Esophagus squamous epithelium (tissue), 4 donors: ENCODE measurements at regions not wholly inside any gene's neighbourhood (a gene's known extent, or its start where the extent isn't known, plus 50 kb on each side); places are given as distances from the start of the nearest gene placed in this dataset.

Experiments
- CTCF ChIP-seq, 6 experiments: fragments of 450-650 bp in 4 of 6; fragments of 200-600 bp in 2 of 6; sonication (generic) in 2 of 6; IDR thresholded peaks; one replicate each; pipeline ENCODE4 v1.5.1; 2016 to 2019; ENCODE audit warnings: antibody characterized with exemption in 6 of 6, mild to moderate bottlenecking in 4 of 6, moderate library complexity in 4 of 6
- POLR2A ChIP-seq, 4 donors: fragments of 450-650 bp; IDR thresholded peaks; one replicate each; pipeline ENCODE4 v1.6.1; 2017; ENCODE audit warnings: antibody characterized with exemption in 4 of 4, mild to moderate bottlenecking in 4 of 4, moderate library complexity in 3 of 4

DNA sequence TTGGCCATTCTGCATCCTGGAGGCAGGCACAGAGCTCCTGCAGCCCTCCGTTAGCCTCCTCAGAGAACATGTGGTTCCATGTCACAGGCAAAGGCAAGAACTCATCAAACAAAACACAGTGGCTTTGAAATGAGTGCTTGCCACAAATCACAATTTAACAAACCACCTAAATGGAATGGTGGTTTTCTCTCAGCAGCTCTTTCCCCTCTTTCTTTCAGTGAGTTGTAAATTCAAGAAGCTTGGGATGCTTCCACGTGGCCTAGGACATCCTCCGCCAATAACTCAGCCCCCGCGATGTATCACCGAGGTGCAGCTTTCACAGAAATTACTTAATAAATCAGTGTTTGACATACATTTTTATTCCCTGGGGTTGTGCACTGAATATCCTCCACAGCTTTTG is 65.4 kb upstream of the RFC3 start:
- TF ChIP-seq CTCF (IDR thresholded peaks at IDR 0.05) (no peak), POLR2A (IDR thresholded peaks at IDR 0.05) (no peak)
